IMR-90 (cell line): ENCODE measurements at regions not wholly inside any gene's neighbourhood (a gene's known extent, or its start where the extent isn't known, plus 50 kb on each side); places are given as distances from the start of the nearest gene placed in this dataset.

ENCODE experiments used
- BHLHE40 ChIP-seq: fragments of 150-350 bp; IDR thresholded peaks from 2 replicates; pipeline ENCODE4 v1.6.1; 2016; ENCODE audit warnings: mild to moderate bottlenecking, low read depth, low read length
- CEBPB ChIP-seq: IDR thresholded peaks from 2 replicates; pipeline ENCODE4 v1.6.1; 2012; ENCODE audit warnings: low read depth, low read length, improper control_type of control experiment
- CHD1 ChIP-seq: IDR thresholded peaks from 2 replicates; pipeline ENCODE4 v1.6.1; 2012; ENCODE audit warnings: low read depth, low read length, improper control_type of control experiment
- CTCF ChIP-seq: conservative IDR thresholded peaks from 2 replicates; pipeline ENCODE4 v1.5.1; 2012; ENCODE audit warnings: mild to moderate bottlenecking, low read depth, low read length, improper control_type of control experiment
- FOS ChIP-seq: fragments of 150-350 bp; IDR thresholded peaks from 2 replicates; pipeline ENCODE4 v1.6.1; 2016; ENCODE audit warnings: low read depth, low read length
- POLR2A ChIP-seq: IDR thresholded peaks from 2 replicates; pipeline ENCODE4 v1.6.1; 2012; ENCODE audit warnings: mild to moderate bottlenecking, low read depth, low read length
- RAD21 ChIP-seq: IDR thresholded peaks from 2 replicates; pipeline ENCODE4 v1.6.1; 2012; ENCODE audit warnings: low read length, improper control_type of control experiment
- RCOR1 ChIP-seq: IDR thresholded peaks from 2 replicates; pipeline ENCODE4 v1.6.1; 2012; ENCODE audit warnings: mild to moderate bottlenecking, low read length, improper control_type of control experiment; ENCODE audit not compliant: insufficient replicate concordance
- RFX5 ChIP-seq: IDR thresholded peaks from 2 replicates; pipeline ENCODE4 v1.8.0; 2012; ENCODE audit warnings: low read depth, mild to moderate bottlenecking, low read length, moderate library complexity
- SMC3 ChIP-seq: fragments of 150-350 bp; IDR thresholded peaks from 2 replicates; pipeline ENCODE4 v1.6.1; 2016; ENCODE audit warnings: low read depth, mild to moderate bottlenecking, antibody characterized with exemption, low read length, moderate library complexity
- TF ChIP-seq, protein P1 (sequence below): fragments of 150-350 bp; IDR thresholded peaks from 2 replicates; pipeline ENCODE4 v1.6.1; 2016; ENCODE audit warnings: low read depth, mild to moderate bottlenecking, low read length, moderate library complexity, borderline replicate concordance

GRCh38 chr10:133025558-133026090 lies 62.1 kb upstream of the ADGRA1 start:
- TF ChIP-seq CTCF (no peak), POLR2A (no peak), CHD1 (no peak), SMC3 (no peak), RAD21 (no peak), FOS (no peak), RFX5 (no peak), RCOR1 (no peak), CEBPB (no peak), BHLHE40 (no peak)
- TF ChIP-seq, protein P1, sequence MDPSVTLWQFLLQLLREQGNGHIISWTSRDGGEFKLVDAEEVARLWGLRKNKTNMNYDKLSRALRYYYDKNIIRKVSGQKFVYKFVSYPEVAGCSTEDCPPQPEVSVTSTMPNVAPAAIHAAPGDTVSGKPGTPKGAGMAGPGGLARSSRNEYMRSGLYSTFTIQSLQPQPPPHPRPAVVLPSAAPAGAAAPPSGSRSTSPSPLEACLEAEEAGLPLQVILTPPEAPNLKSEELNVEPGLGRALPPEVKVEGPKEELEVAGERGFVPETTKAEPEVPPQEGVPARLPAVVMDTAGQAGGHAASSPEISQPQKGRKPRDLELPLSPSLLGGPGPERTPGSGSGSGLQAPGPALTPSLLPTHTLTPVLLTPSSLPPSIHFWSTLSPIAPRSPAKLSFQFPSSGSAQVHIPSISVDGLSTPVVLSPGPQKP: no peak
